ENCODE measurements at regions not wholly inside any gene's neighbourhood (a gene's known extent, or its start where the extent isn't known, plus 50 kb on each side); places are given as distances from the start of the nearest gene placed in this dataset.

GRCh38 chr3:23704298-23704697 is 101.5 kb upstream of the UBE2E1 start:
- no peak for TF ChIP-seq CTCF (IDR thresholded peaks at IDR 0.05; ENCODE audit: low read depth, low read length, poor library complexity, severe bottlenecking)
- TF ChIP-seq EZH2phosphoT487 (IDR thresholded peaks at IDR 0.05; ENCODE audit: borderline replicate concordance, low read length) = no peak
